Activated T-helper 1 cell treated with anti-CD3 and anti-CD28 coated beads, Interleukin-12 subunit alpha, Interleukin-12 subunit beta, Interleukin-2, Interleukin-4 antibody, amounts not matched to agents 30 ng/mL and 10 ng/mL and 1 ng/mL, durations not matched to agents 14 hours and 24 hours and 36 hours (primary cell): ENCODE measurements at regions not wholly inside any gene's neighbourhood (a gene's known extent, or its start where the extent isn't known, plus 50 kb on each side); places are given as distances from the start of the nearest gene placed in this dataset.

Experiments
- DNase-seq: peaks from one replicate; pipeline ENCODE4 v3.0.0; 2021; ENCODE audit warnings: low spot score
- H3K27ac Mint-ChIP-seq: one replicate; pipeline ENCODE4 v1.8.0; 2021; ENCODE audit warnings: mild to moderate bottlenecking, mixed read lengths
- H3K27me3 Mint-ChIP-seq: one replicate; pipeline ENCODE4 v1.8.0; 2022; ENCODE audit warnings: mild to moderate bottlenecking, moderate library complexity, mixed read lengths; ENCODE audit not compliant: insufficient read depth
- H3K36me3 Mint-ChIP-seq: one replicate; pipeline ENCODE4 v1.8.0; 2021; ENCODE audit warnings: low read depth, mixed read lengths
- H3K4me1 Mint-ChIP-seq: one replicate; pipeline ENCODE4 v1.8.0; 2021; ENCODE audit warnings: low read depth, mixed read lengths
- H3K4me3 Mint-ChIP-seq: one replicate; pipeline ENCODE4 v1.8.0; 2021; ENCODE audit warnings: mild to moderate bottlenecking, moderate library complexity, mixed read lengths
- H3K9me3 Mint-ChIP-seq: one replicate; pipeline ENCODE4 v1.8.0; 2021; ENCODE audit warnings: mixed read lengths
- intact Hi-C: fragments of 100-400 bp; cut with micrococcal nuclease; formaldehyde crosslinking; loops from one replicate; pipeline ENCODE4 v1.15.1; 2024

- Mint-ChIP-seq H3K27me3 (no peaks in the 10 kb centered on the region), H3K36me3 (no peaks in the 10 kb centered on the region), H3K27ac (no peak overlapping the region), H3K4me1 (no peaks in the 10 kb centered on the region), H3K9me3 (no peaks in the 10 kb centered on the region), H3K4me3 (no peak overlapping the region)
- no peak for DNase-seq
- intact Hi-C loops = no loop called here
Measured at GRCh38 chr13:86974251-86974994, 696.7 kb upstream of the SLITRK5 start.

GRCh38 chr13:86974995-86975328 is 696.2 kb upstream of the SLITRK5 start:
- intact Hi-C loops = no loop called here
- no peak for DNase-seq
- Mint-ChIP-seq H3K4me1 (no peaks in the 10 kb centered on the region), H3K36me3 (no peaks in the 10 kb centered on the region), H3K27ac (no peak overlapping the region), H3K9me3 (no peaks in the 10 kb centered on the region), H3K4me3 (no peak overlapping the region), H3K27me3 (no peaks in the 10 kb centered on the region)

GRCh38 chr13:86976521-86977324 is 694.4 kb upstream of the SLITRK5 start:
- no peak overlapping the region for H3K4me3 Mint-ChIP-seq
- no peak for DNase-seq
- H3K9me3 Mint-ChIP-seq = no peaks in the 10 kb centered on the region
- H3K27ac Mint-ChIP-seq = no peak overlapping the region
- no peaks in the 10 kb centered on the region for H3K36me3 Mint-ChIP-seq
- H3K27me3 Mint-ChIP-seq = no peaks in the 10 kb centered on the region
- intact Hi-C loops = no loop called here
- no peaks in the 10 kb centered on the region for H3K4me1 Mint-ChIP-seq

GRCh38 chr13:86986448-86986847 is 684.7 kb upstream of the SLITRK5 start:
- H3K4me3 Mint-ChIP-seq = no peak overlapping the region
- H3K9me3 Mint-ChIP-seq = no peaks in the 10 kb centered on the region
- no peak for DNase-seq
- intact Hi-C loops = no loop called here
- no peaks in the 10 kb centered on the region for H3K4me1 Mint-ChIP-seq
- no peak overlapping the region for H3K27ac Mint-ChIP-seq
- no peaks in the 10 kb centered on the region for H3K36me3 Mint-ChIP-seq
- H3K27me3 Mint-ChIP-seq = no peaks in the 10 kb centered on the region

- Mint-ChIP-seq H3K27ac (no peak overlapping the region), H3K9me3 (peaks cover 8% of the 10 kb centered on the region), H3K27me3 (no peaks in the 10 kb centered on the region), H3K4me3 (no peak overlapping the region), H3K4me1 (no peaks in the 10 kb centered on the region), H3K36me3 (no peaks in the 10 kb centered on the region)
- intact Hi-C loops = no loop called here
- no peak for DNase-seq
Measured at GRCh38 chr13:86992251-86992650, 678.9 kb upstream of the SLITRK5 start.

- no peaks in the 10 kb centered on the region for H3K27me3 Mint-ChIP-seq
- no peak overlapping the region for H3K27ac Mint-ChIP-seq
- H3K36me3 Mint-ChIP-seq = no peaks in the 10 kb centered on the region
- H3K4me3 Mint-ChIP-seq = no peak overlapping the region
- DNase-seq = no peak
- intact Hi-C loops = no loop called here
- no peaks in the 10 kb centered on the region for H3K4me1 Mint-ChIP-seq
- H3K9me3 Mint-ChIP-seq = peaks cover 22% of the 10 kb centered on the region
Measured at GRCh38 chr13:87003265-87003664, 667.9 kb upstream of the SLITRK5 start.

- Mint-ChIP-seq H3K36me3 (no peaks in the 10 kb centered on the region), H3K9me3 (peaks cover 19% of the 10 kb centered on the region), H3K27me3 (no peaks in the 10 kb centered on the region), H3K4me1 (no peaks in the 10 kb centered on the region), H3K27ac (no peak overlapping the region), H3K4me3 (no peak overlapping the region)
- no peak for DNase-seq
- intact Hi-C loops = no loop called here
Measured at GRCh38 chr13:87005511-87005910, 665.7 kb upstream of the SLITRK5 start.

GRCh38 chr13:87035526-87035925 is 635.6 kb upstream of the SLITRK5 start:
- Mint-ChIP-seq H3K4me1 (no peaks in the 10 kb centered on the region), H3K9me3 (peaks cover 10% of the 10 kb centered on the region), H3K27me3 (no peaks in the 10 kb centered on the region), H3K36me3 (no peaks in the 10 kb centered on the region), H3K4me3 (no peak overlapping the region), H3K27ac (no peak overlapping the region)
- DNase-seq = no peak
- intact Hi-C loops = no loop called here

- intact Hi-C loops = no loop called here
- Mint-ChIP-seq H3K36me3 (no peaks in the 10 kb centered on the region), H3K27ac (no peak overlapping the region), H3K4me3 (no peak overlapping the region), H3K4me1 (no peaks in the 10 kb centered on the region), H3K27me3 (no peaks in the 10 kb centered on the region), H3K9me3 (peaks cover 14% of the 10 kb centered on the region)
- DNase-seq = no peak
Measured at GRCh38 chr13:87042946-87043345, 628.2 kb upstream of the SLITRK5 start.

- Mint-ChIP-seq H3K9me3 (peaks cover 15% of the 10 kb centered on the region), H3K36me3 (no peaks in the 10 kb centered on the region), H3K4me1 (no peaks in the 10 kb centered on the region), H3K27me3 (no peaks in the 10 kb centered on the region), H3K27ac (no peak overlapping the region), H3K4me3 (no peak overlapping the region)
- intact Hi-C loops = no loop called here
- DNase-seq = no peak
Measured at GRCh38 chr13:87052731-87053130, 618.4 kb upstream of the SLITRK5 start.

GRCh38 chr13:87057807-87058520 is 613.2 kb upstream of the SLITRK5 start:
- H3K4me1 Mint-ChIP-seq = no peaks in the 10 kb centered on the region
- no peak for DNase-seq
- H3K36me3 Mint-ChIP-seq = no peaks in the 10 kb centered on the region
- H3K27ac Mint-ChIP-seq = no peak overlapping the region
- no peak overlapping the region for H3K4me3 Mint-ChIP-seq
- intact Hi-C loops = no loop called here
- no peaks in the 10 kb centered on the region for H3K27me3 Mint-ChIP-seq
- H3K9me3 Mint-ChIP-seq = peaks cover 11% of the 10 kb centered on the region

- Mint-ChIP-seq H3K27ac (no peak overlapping the region), H3K4me1 (no peaks in the 10 kb centered on the region), H3K4me3 (no peak overlapping the region), H3K9me3 (peaks cover 5% of the 10 kb centered on the region), H3K27me3 (no peaks in the 10 kb centered on the region), H3K36me3 (no peaks in the 10 kb centered on the region)
- intact Hi-C loops = no loop called here
- no peak for DNase-seq
Measured at GRCh38 chr13:87058786-87059329, 612.3 kb upstream of the SLITRK5 start.
